A549 (cell line): ENCODE measurements at regions not wholly inside any gene's neighbourhood (a gene's known extent, or its start where the extent isn't known, plus 50 kb on each side); places are given as distances from the start of the nearest gene placed in this dataset.

ENCODE experiments used
- CTCF ChIP-seq: fragments of >200 bp; sonication (Bioruptor Twin); formaldehyde crosslinking; IDR thresholded peaks from 3 replicates; pipeline ENCODE4 v1.5.1; 2016
- EHMT2 ChIP-seq: fragments of 200-600 bp; sonication (generic); IDR thresholded peaks from 2 replicates; pipeline ENCODE4 v1.6.1; 2016; ENCODE audit warnings: antibody characterized with exemption, low read depth, mild to moderate bottlenecking, moderate library complexity
- JUNB ChIP-seq: fragments of >200 bp; sonication (Bioruptor Twin); formaldehyde crosslinking; IDR thresholded peaks from 2 replicates; pipeline ENCODE4 v1.6.1; 2016
- MYC ChIP-seq: IDR thresholded peaks from 2 replicates; pipeline ENCODE4 v1.6.1; 2012; ENCODE audit warnings: mild to moderate bottlenecking, inconsistent platforms, low read length, improper control_type of control experiment, borderline replicate concordance
- NR3C1 ChIP-seq: fragments of >200 bp; sonication (Bioruptor Twin); formaldehyde crosslinking; IDR thresholded peaks from 3 replicates; pipeline ENCODE4 v1.6.1; 2017
- POLR2A ChIP-seq: IDR thresholded peaks from 2 replicates; pipeline ENCODE4 v1.6.1; 2012; ENCODE audit warnings: mild to moderate bottlenecking, low read length
- RAD21 ChIP-seq, 2 experiments: fragments of >200 bp in 1 of 2; sonication (Bioruptor Twin) in 1 of 2; formaldehyde crosslinking in 1 of 2; IDR thresholded peaks in 1 of 2; conservative IDR thresholded peaks in 1 of 2; 2 replicates in 1 of 2; 3 replicates in 1 of 2; pipeline ENCODE4 v1.6.1; 2012 to 2018; ENCODE audit warnings: inconsistent platforms in 1 of 2
- SMC3 ChIP-seq: fragments of >200 bp; sonication (Bioruptor Twin); formaldehyde crosslinking; IDR thresholded peaks from 3 replicates; pipeline ENCODE4 v1.6.1; 2018; ENCODE audit warnings: inconsistent platforms

GRCh38 chr4:17272154-17272553 is 239.7 kb downstream of the QDPR start:
- TF ChIP-seq CTCF (no peak), SMC3 (no peak), RAD21 (conservative IDR thresholded peaks at IDR 0.05 in 1 of 2, IDR thresholded peaks at IDR 0.05 in 1 of 2) (no peak), NR3C1 (no peak), EHMT2 (no peak), JUNB (no peak), POLR2A (no peak), MYC (no peak)
